GM12878 (cell line): ENCODE measurements at regions not wholly inside any gene's neighbourhood (a gene's known extent, or its start where the extent isn't known, plus 50 kb on each side); places are given as distances from the start of the nearest gene placed in this dataset.

ENCODE experiments used
- ATAC-seq: fragments of 200-7000 bp; cut with Tn5 transposase; 3 replicates; pipeline ENCODE4 v1.9.1; 2020; ENCODE audit warnings: mild to moderate bottlenecking, moderate library complexity
- BruUV-seq: library from RNA; stranded (reverse); fragments of 400-500 nt; replicated peaks from 2 replicates; lab custom pipeline; 2021; lab: Mats Ljungman, UMichigan
- CTCF ChIA-PET: fragments of 300-600 bp; sonication (Branson Sonifier 250); formaldehyde crosslinking; extraction: SDS; loops from one replicate; lab custom pipeline; 2021; ENCODE audit warnings: inconsistent platforms; lab: Yijun Ruan, JAX
- POLR2A ChIA-PET: fragments of 350-600 bp; formaldehyde crosslinking; extraction: SDS; loops from one replicate; lab custom pipeline; 2021; ENCODE audit warnings: inconsistent platforms; lab: Charles Lee
- RAD21 ChIA-PET: fragments of 300-600 bp; sonication (Branson Sonifier 250); formaldehyde crosslinking; loops from one replicate; lab custom pipeline; 2023; ENCODE audit warnings: antibody characterized with exemption; ENCODE audit not compliant: unreplicated experiment; lab: Charles Lee
- SMC1A ChIA-PET: fragments of 300-600 bp; sonication (Branson Sonifier 250); formaldehyde crosslinking; loops from one replicate; lab custom pipeline; 2023; ENCODE audit not compliant: unreplicated experiment, uncharacterized antibody; lab: Charles Lee
- DNase-seq: peaks from one replicate; pipeline ENCODE4 v3.0.0-alpha.2; 2011; ENCODE audit warnings: low read depth, low spot score
- FAIRE-seq: peaks from 3 replicates; lab custom pipeline; 2011; peaks lifted over from hg19 to GRCh38; lab: Jason Lieb, UNC
- H2AFZ ChIP-seq: 2 replicates; pipeline ENCODE4 v1.6.0; 2011; ENCODE audit warnings: low read depth, low read length, control low read depth; ENCODE audit not compliant: control insufficient read depth
- H3K27ac ChIP-seq: 2 replicates; pipeline ENCODE4 v1.5.1; 2011; ENCODE audit warnings: control low read depth; ENCODE audit not compliant: control insufficient read depth, insufficient read depth
- H3K27me3 ChIP-seq, 2 experiments: replicated peaks in 1 of 2; 2 replicates each; pipeline versions ENCODE4 v1.6.0 to v1.6.1; 2011; ENCODE audit warnings: low read length in 1 of 2; ENCODE audit not compliant: control insufficient read depth in 2 of 2, insufficient read depth in 2 of 2
- H3K36me3 ChIP-seq, 2 experiments: 2 replicates each; pipeline ENCODE4 v1.5.1; 2011; ENCODE audit warnings: low read length in 1 of 2; ENCODE audit not compliant: control insufficient read depth in 2 of 2, insufficient read depth in 2 of 2
- H3K4me1 ChIP-seq: 2 replicates; pipeline ENCODE4 v1.6.1; 2011; ENCODE audit warnings: mild to moderate bottlenecking, low read length, moderate library complexity, mixed read lengths; ENCODE audit not compliant: control insufficient read depth, insufficient read depth
- H3K4me2 ChIP-seq: 2 replicates; pipeline ENCODE4 v1.6.0; 2011; ENCODE audit warnings: control low read depth; ENCODE audit not compliant: control insufficient read depth, insufficient read depth
- H3K4me3 ChIP-seq: fragments of 200-600 bp; sonication (generic); 2 replicates; pipeline ENCODE4 v1.5.1; 2016
- H3K79me2 ChIP-seq: 2 replicates; pipeline ENCODE4 v1.6.0; 2011; ENCODE audit warnings: low read length; ENCODE audit not compliant: control insufficient read depth, insufficient read depth
- H3K9ac ChIP-seq: 2 replicates; pipeline ENCODE4 v1.8.0; 2011; ENCODE audit warnings: low read length, control low read depth, mixed read lengths; ENCODE audit not compliant: control insufficient read depth, insufficient read depth
- H3K9me3 ChIP-seq: replicated peaks from 3 replicates; pipeline ENCODE4 v1.5.1; 2011; ENCODE audit warnings: mild to moderate bottlenecking, low read length; ENCODE audit not compliant: control insufficient read depth, insufficient read depth
- H4K20me1 ChIP-seq: 2 replicates; pipeline ENCODE4 v1.6.0; 2011; ENCODE audit not compliant: control insufficient read depth, insufficient read depth
- CEBPZ ChIP-seq: fragments of 150-350 bp; IDR thresholded peaks from 2 replicates; pipeline ENCODE4 v1.6.1; 2016; ENCODE audit warnings: low read depth, low read length
- CHD1 ChIP-seq: IDR thresholded peaks from 2 replicates; pipeline ENCODE4 v1.6.1; 2012; ENCODE audit warnings: low read depth, low read length, improper control_type of control experiment
- ETV6 ChIP-seq, 2 experiments: fragments of 450-650 bp in 1 of 2; IDR thresholded peaks in 1 of 2; conservative IDR thresholded peaks in 1 of 2; 2 replicates each; pipeline ENCODE4 v1.6.1; 2014; ENCODE audit warnings: antibody characterized with exemption in 1 of 2, borderline replicate concordance in 1 of 2, low read depth in 1 of 2, mild to moderate bottlenecking in 1 of 2, moderate library complexity in 1 of 2
- FOXM1 ChIP-seq: IDR thresholded peaks from 2 replicates; pipeline ENCODE4 v1.6.1; 2012; ENCODE audit warnings: low read depth, mild to moderate bottlenecking, inconsistent platforms, low read length, moderate library complexity
- IKZF1 ChIP-seq: fragments of 450-650 bp; conservative IDR thresholded peaks from 2 replicates; pipeline ENCODE4 v1.6.1; 2017; ENCODE audit warnings: antibody characterized with exemption, mild to moderate bottlenecking
- JUND ChIP-seq: IDR thresholded peaks from 2 replicates; pipeline ENCODE4 v1.6.1; 2012; ENCODE audit warnings: low read depth, mild to moderate bottlenecking, low read length, improper control_type of control experiment, moderate library complexity
- NFYA ChIP-seq: IDR thresholded peaks from 2 replicates; pipeline ENCODE4 v1.6.1; 2011; ENCODE audit warnings: low read depth, mild to moderate bottlenecking, low read length, improper control_type of control experiment, borderline replicate concordance
- NRF1 ChIP-seq: conservative IDR thresholded peaks from 2 replicates; pipeline ENCODE4 v1.6.1; 2011; ENCODE audit warnings: mild to moderate bottlenecking, low read depth, low read length, improper control_type of control experiment
- PAX8 ChIP-seq: fragments of 450-650 bp; IDR thresholded peaks from 2 replicates; pipeline ENCODE4 v1.6.1; 2017; ENCODE audit warnings: mild to moderate bottlenecking, moderate library complexity
- POLR2AphosphoS5 ChIP-seq: IDR thresholded peaks from 2 replicates; pipeline ENCODE4 v1.6.1; 2011; ENCODE audit warnings: mild to moderate bottlenecking, low read length, inconsistent platforms
- ZBTB40 ChIP-seq: fragments of 450-650 bp; IDR thresholded peaks from 2 replicates; pipeline ENCODE4 v1.6.1; 2016; ENCODE audit warnings: mild to moderate bottlenecking, moderate library complexity, borderline replicate concordance
- ZNF687 ChIP-seq: fragments of 450-650 bp; IDR thresholded peaks from 2 replicates; pipeline ENCODE4 v1.6.1; 2017; ENCODE audit warnings: mild to moderate bottlenecking, moderate library complexity
- WGBS: methylation state at CpG from one replicate; pipeline ENCODE4 v1.1.6; 2016; ENCODE audit warnings: low lambda C conversion rate; ENCODE audit not compliant: insufficient replicate concordance, insufficient coverage; ENCODE audit errors: missing lambda C conversion rate; 5-methylcytosine and 5-hydroxymethylcytosine counted together
- in situ Hi-C: fragments of 300-500 bp; cut with MboI; formaldehyde crosslinking; loops from 9 replicates; pipeline ENCODE4 v1.14.3; 2018; ENCODE audit warnings: mixed read lengths
- intact Hi-C: fragments of 100-400 bp; cut with micrococcal nuclease; formaldehyde crosslinking; loops from one replicate; pipeline ENCODE4 v1.14.2; 2022; ENCODE audit not compliant: unreplicated experiment

GRCh38 chr4:12403175-12403574, 974.5 kb upstream of the HS3ST1 start (continued):
- TF ChIP-seq ZBTB40 (no peak), CEBPZ (no peak)
- TF ChIP-seq, all 136 proteins: peak for 0

- intact Hi-C loops: no loop called here
- Histone ChIP-seq H3K9me3 (no peaks in the 10 kb centered on the region), H3K27ac (no peak overlapping the region), H3K27me3 (no peaks in the 10 kb centered on the region), H3K4me2 (no peak overlapping the region), H3K4me3 (no peak overlapping the region), H3K79me2 (no peaks in the 10 kb centered on the region), H3K9ac (no peak overlapping the region), H2AFZ (no peak overlapping the region), H4K20me1 (no peaks in the 10 kb centered on the region), H3K4me1 (no peaks in the 10 kb centered on the region), H3K36me3 (no peaks in the 10 kb centered on the region)
- ChIA-PET CTCF (no interaction called here), SMC1A (no interaction called here), POLR2A (no interaction called here), RAD21 (no interaction called here)
- FAIRE-seq (no peak), ATAC-seq (no peak), DNase-seq (no peak)
- 7% methylated on average over 4 of the region's 4 CpGs for WGBS
- BruUV-seq: no TSS peak
- in situ Hi-C loops: no loop called here
- no peak for TF ChIP-seq CHD1
- TF ChIP-seq FOXM1: no peak
- no peak for TF ChIP-seq NRF1
- TF ChIP-seq JUND: no peak
- TF ChIP-seq IKZF1: no peak
- TF ChIP-seq ZNF687: no peak
- no peak for TF ChIP-seq ETV6 (conservative IDR thresholded peaks at IDR 0.05 in 1 of 2, IDR thresholded peaks at IDR 0.05 in 1 of 2; ENCODE audit: borderline replicate concordance in 1 of 2, low read depth in 1 of 2)
- no peak for TF ChIP-seq POLR2AphosphoS5
- TF ChIP-seq PAX8: no peak
- TF ChIP-seq NFYA: no peak
These were observed 971.1 kb upstream of the HS3ST1 start for GRCh38 chr4:12399781-12400180.
